Retinal pigment epithelial cell (primary cell): ENCODE measurements at regions not wholly inside any gene's neighbourhood (a gene's known extent, or its start where the extent isn't known, plus 50 kb on each side); places are given as distances from the start of the nearest gene placed in this dataset.
A peak's percentile ranks its signal among the peaks of the same experiment; 100 is the strongest.
"Not testable (repeated sequence)": the region's sequence is repeated elsewhere in the genome, so short reads cannot be mapped to it uniquely, and the experiment has no call there.

Experiments used
- DNase-seq: peaks from one replicate; pipeline ENCODE4 v3.0.0-alpha.2; 2010; ENCODE audit warnings: low read depth
- H3K4me3 ChIP-seq: 2 replicates; pipeline ENCODE4 v1.5.1; 2011; ENCODE audit warnings: mild to moderate bottlenecking, low read length, control low read depth, moderate library complexity
- CTCF ChIP-seq: conservative IDR thresholded peaks from 2 replicates; pipeline ENCODE4 v1.5.1; 2011; ENCODE audit warnings: low read depth, low read length, control low read depth, inconsistent platforms

GRCh38 chrX:113389846-113390245 is 549.2 kb upstream of the AMOT start:
- DNase-seq: no peak
- no peak for TF ChIP-seq CTCF
- no peak overlapping the region for H3K4me3 ChIP-seq

GRCh38 chrX:113384628-113385027 is 544.0 kb upstream of the AMOT start:
- no peak overlapping the region for H3K4me3 ChIP-seq
- peak; percentile 74 for DNase-seq
- no peak for TF ChIP-seq CTCF

- DNase-seq, H3K4me3 ChIP-seq: not testable (repeated sequence)
These were observed 532.8 kb upstream of the AMOT start for GRCh38 chrX:113373421-113373820.

GRCh38 chrX:113370006-113370405 is 529.4 kb upstream of the AMOT start:
- TF ChIP-seq CTCF: no peak

GRCh38 chrX:113369056-113369455 is 528.4 kb upstream of the AMOT start:
- no peak for DNase-seq
- no peak overlapping the region for H3K4me3 ChIP-seq
- no peak for TF ChIP-seq CTCF

More at GRCh38 chrX:113370006-113370405, 529.4 kb upstream of the AMOT start:
- DNase-seq: peak; percentile 27
- no peak overlapping the region for H3K4me3 ChIP-seq

GRCh38 chrX:113353134-113353533 is 512.5 kb upstream of the AMOT start:
- DNase-seq: no peak
- H3K4me3 ChIP-seq: no peak overlapping the region
- no peak for TF ChIP-seq CTCF

GRCh38 chrX:113330416-113330815 is 489.8 kb upstream of the AMOT start:
- no peak for TF ChIP-seq CTCF
- no peak for DNase-seq
- H3K4me3 ChIP-seq: no peak overlapping the region

- no peak for DNase-seq
- H3K4me3 ChIP-seq: no peak overlapping the region
- no peak for TF ChIP-seq CTCF
These were observed 475.3 kb upstream of the AMOT start for GRCh38 chrX:113315927-113316326.
